ENCODE measurements at regions not wholly inside any gene's neighbourhood (a gene's known extent, or its start where the extent isn't known, plus 50 kb on each side); places are given as distances from the start of the nearest gene placed in this dataset.

DNA sequence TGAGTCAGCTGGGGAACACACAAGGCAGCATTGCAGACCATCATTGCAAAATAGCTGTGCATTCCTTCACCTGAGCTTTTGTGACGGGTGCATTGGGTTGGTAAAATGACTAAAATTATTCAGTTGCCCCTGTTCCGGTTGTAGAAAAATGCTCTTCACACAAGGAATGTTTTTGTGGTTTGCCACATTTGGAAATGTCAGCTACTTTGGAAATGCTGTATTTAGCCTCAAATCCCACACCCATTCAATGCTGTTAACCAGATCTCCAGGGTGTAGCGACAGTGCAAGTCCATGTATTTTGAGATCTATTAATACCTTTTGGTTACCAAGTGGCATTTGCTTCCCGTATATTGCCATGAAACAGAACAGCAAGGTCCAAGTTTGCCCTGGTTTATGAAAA lies 201.2 kb downstream of the FOXA2 start:
- 32% methylated on average over 4 of the region's 4 CpGs for WGBS (ENCODE audit: low lambda C conversion rate)
- intact Hi-C loops (cut with micrococcal nuclease; ENCODE audit: unreplicated experiment), result no loop called here
- Histone ChIP-seq H4K20me1 (ENCODE audit: insufficient read depth, low read length) (no peaks in the 10 kb centered on the region), H3K36me3 (replicated peaks in 1 of 2; ENCODE audit: control insufficient read depth in 1 of 2, insufficient read depth in 2 of 2, low read length in 2 of 2) (no peaks in the 10 kb centered on the region), H3K27me3 (ENCODE audit: control insufficient read depth in 1 of 2, insufficient read depth in 2 of 2, low read length in 2 of 2) (peaks cover 0 to 40% of the 10 kb centered on the region in 2 experiments; a peak in 3 of 5 replicates), H3K27ac (ENCODE audit: extremely low read length, insufficient read depth, low read length) (no peak overlapping the region), H3K4me1 (ENCODE audit: insufficient read depth, low read length) (peaks cover 17% of the 10 kb centered on the region), H2AFZ (ENCODE audit: low read length) (no peak overlapping the region), H3K4me2 (ENCODE audit: low read depth, low read length) (no peak overlapping the region), H3K9me3 (ENCODE audit: low read length) (no peaks in the 10 kb centered on the region), H3K4me3 (replicated peaks in 1 of 3; ENCODE audit: insufficient read depth in 1 of 3, low read depth in 2 of 3, low read length in 3 of 3) (no peak overlapping the region), H3K9ac (ENCODE audit: insufficient read depth, low read depth, low read length) (no peak overlapping the region), H3K79me2 (ENCODE audit: insufficient read depth, low read length) (no peaks in the 10 kb centered on the region)
- peak; percentile 8 for FAIRE-seq
- ChIA-PET CTCF (ENCODE audit: low intra/inter-chr PET ratio, low total read pairs) (no interaction called here), POLR2A (no interaction called here)
- in situ Hi-C loops (cut with HindIII; ENCODE audit: extremely low pct_ligation_motif_present, low pct_unique_long_range_greater_than_20kb), result no loop called here
- DNase-seq (ENCODE audit: low spot score), result no peak
- BruUV-seq (replicated peaks), result no TSS peak
- ATAC-seq, result no peak
- TF ChIP-seq ZNF709 (CRISPR knock-in tag; IDR thresholded peaks at IDR 0.05) (no peak), ZFP90 (CRISPR knock-in tag; IDR thresholded peaks at IDR 0.05; ENCODE audit: borderline replicate concordance) (no peak), KMT2B (CRISPR knock-in tag; IDR thresholded peaks at IDR 0.05) (no peak), JARID2 (CRISPR knock-in tag; IDR thresholded peaks at IDR 0.05; ENCODE audit: insufficient replicate concordance) (no peak), POLR2AphosphoS5 (IDR thresholded peaks at IDR 0.05; ENCODE audit: low read depth, low read length) (no peak), MXI1 (IDR thresholded peaks at IDR 0.05; ENCODE audit: borderline replicate concordance, low read depth, low read length) (no peak), ZNF317 (CRISPR knock-in tag; IDR thresholded peaks at IDR 0.05) (no peak), NFYC (CRISPR knock-in tag; IDR thresholded peaks at IDR 0.05) (no peak)

- no peak overlapping the region for H3K4me2 ChIP-seq (ENCODE audit: low read depth, low read length)
- intact Hi-C loops (cut with micrococcal nuclease; ENCODE audit: unreplicated experiment) (no loop called here), in situ Hi-C loops (cut with HindIII; ENCODE audit: extremely low pct_ligation_motif_present, low pct_unique_long_range_greater_than_20kb) (no loop called here)
- H3K4me1 ChIP-seq (ENCODE audit: insufficient read depth, low read length), result peaks cover 17% of the 10 kb centered on the region
- no peak overlapping the region for H3K27ac ChIP-seq (ENCODE audit: extremely low read length, insufficient read depth, low read length)
- no peak for DNase-seq (ENCODE audit: low spot score)
- H2AFZ ChIP-seq (ENCODE audit: low read length), result no peak overlapping the region
- no TSS peak for BruUV-seq (replicated peaks)
- no peaks in the 10 kb centered on the region for H3K79me2 ChIP-seq (ENCODE audit: insufficient read depth, low read length)
- peaks cover 0 to 40% of the 10 kb centered on the region in 2 experiments; a peak in 3 of 5 replicates for H3K27me3 ChIP-seq (ENCODE audit: control insufficient read depth in 1 of 2, insufficient read depth in 2 of 2, low read length in 2 of 2)
- H4K20me1 ChIP-seq (ENCODE audit: insufficient read depth, low read length), result no peaks in the 10 kb centered on the region
- WGBS (ENCODE audit: low lambda C conversion rate), result 6% methylated on average over 6 of the region's 6 CpGs
- POLR2A ChIA-PET, result no interaction called here
- H3K4me3 ChIP-seq (replicated peaks in 1 of 3; ENCODE audit: insufficient read depth in 1 of 3, low read depth in 2 of 3, low read length in 3 of 3), result no peak overlapping the region
- H3K9me3 ChIP-seq (ENCODE audit: low read length), result no peaks in the 10 kb centered on the region
- H3K36me3 ChIP-seq (replicated peaks in 1 of 2; ENCODE audit: control insufficient read depth in 1 of 2, insufficient read depth in 2 of 2, low read length in 2 of 2), result no peaks in the 10 kb centered on the region
- ATAC-seq, result no peak
- no peak for TF ChIP-seq UBTF (CRISPR knock-in tag; IDR thresholded peaks at IDR 0.05)
- no peak for TF ChIP-seq CENPX (CRISPR knock-in tag; IDR thresholded peaks at IDR 0.05)
- no peak for TF ChIP-seq ATF7 (IDR thresholded peaks at IDR 0.05)
- no peak for TF ChIP-seq ATF7 (CRISPR knock-in tag; IDR thresholded peaks at IDR 0.05)
- TF ChIP-seq ZBTB7B (CRISPR knock-in tag; IDR thresholded peaks at IDR 0.05), result no peak
- TF ChIP-seq PHF8 (CRISPR knock-in tag; IDR thresholded peaks at IDR 0.05), result no peak
- no peak for TF ChIP-seq AGO2 (optimal IDR thresholded peaks at IDR 0.05; ENCODE audit: low read depth, low read length)
- no peak for TF ChIP-seq KMT2B (CRISPR knock-in tag; IDR thresholded peaks at IDR 0.05)
- TF ChIP-seq PAF1 (CRISPR knock-in tag; IDR thresholded peaks at IDR 0.05), result no peak
- no peak for TF ChIP-seq TFDP2 (CRISPR knock-in tag; IDR thresholded peaks at IDR 0.05)
- no peak for FAIRE-seq
- CTCF ChIA-PET (ENCODE audit: low intra/inter-chr PET ratio, low total read pairs), result no interaction called here
- H3K9ac ChIP-seq (ENCODE audit: insufficient read depth, low read depth, low read length), result no peak overlapping the region
Measured at GRCh38 chr20:22382742-22383141, 201.6 kb downstream of the FOXA2 start.

All from HepG2 (cell line).